ENCODE measurements at regions not wholly inside any gene's neighbourhood (a gene's known extent, or its start where the extent isn't known, plus 50 kb on each side); places are given as distances from the start of the nearest gene placed in this dataset.

GRCh38 chr1:108057541-108057940 is 92.6 kb upstream of the VAV3 start:
- H3K27ac ChIP-seq (replicated peaks): no peak overlapping the region
- no peak overlapping the region for H3K4me3 ChIP-seq
- DNase-seq: peak; percentile 48
- no peaks in the 10 kb centered on the region for H3K36me3 ChIP-seq
- peaks cover 13% of the 10 kb centered on the region for H3K9me3 ChIP-seq (replicated peaks)
- H3K4me1 ChIP-seq: peaks cover 12% of the 10 kb centered on the region
- no peaks in the 10 kb centered on the region for H3K27me3 ChIP-seq (ENCODE audit: low read depth)
- intact Hi-C loops (cut with micrococcal nuclease): no loop called here
- TF ChIP-seq CTCF (IDR thresholded peaks at IDR 0.05; ENCODE audit: borderline replicate concordance): no peak

GRCh38 chr1:108056436-108056990 is 91.5 kb upstream of the VAV3 start:
- no peak overlapping the region for H3K27ac ChIP-seq (replicated peaks)
- H3K4me1 ChIP-seq: peaks cover 15% of the 10 kb centered on the region
- no peak for DNase-seq
- H3K9me3 ChIP-seq (replicated peaks): peaks cover 3% of the 10 kb centered on the region
- H3K27me3 ChIP-seq (ENCODE audit: low read depth): no peaks in the 10 kb centered on the region
- intact Hi-C loops (cut with micrococcal nuclease): no loop called here
- no peak overlapping the region for H3K4me3 ChIP-seq
- TF ChIP-seq CTCF (IDR thresholded peaks at IDR 0.05; ENCODE audit: borderline replicate concordance): no peak
- no peaks in the 10 kb centered on the region for H3K36me3 ChIP-seq

GRCh38 chr1:108055387-108055786 is 90.4 kb upstream of the VAV3 start:
- Histone ChIP-seq H3K27me3 (ENCODE audit: low read depth) (no peaks in the 10 kb centered on the region), H3K4me1 (peaks cover 26% of the 10 kb centered on the region), H3K9me3 (replicated peaks) (no peaks in the 10 kb centered on the region), H3K27ac (replicated peaks) (no peak overlapping the region), H3K4me3 (no peak overlapping the region), H3K36me3 (no peaks in the 10 kb centered on the region)
- intact Hi-C loops (cut with micrococcal nuclease): no loop called here
- DNase-seq: no peak
- TF ChIP-seq CTCF (IDR thresholded peaks at IDR 0.05; ENCODE audit: borderline replicate concordance): no peak

- DNase-seq: no peak
- no peaks in the 10 kb centered on the region for H3K36me3 ChIP-seq
- intact Hi-C loops (cut with micrococcal nuclease): no loop called here
- H3K4me3 ChIP-seq: no peak overlapping the region
- no peaks in the 10 kb centered on the region for H3K9me3 ChIP-seq (replicated peaks)
- peaks cover 36% of the 10 kb centered on the region for H3K4me1 ChIP-seq
- TF ChIP-seq CTCF (IDR thresholded peaks at IDR 0.05; ENCODE audit: borderline replicate concordance): no peak
- H3K27me3 ChIP-seq (ENCODE audit: low read depth): no peaks in the 10 kb centered on the region
- H3K27ac ChIP-seq (replicated peaks): no peak overlapping the region
These were observed 89.4 kb upstream of the VAV3 start for GRCh38 chr1:108054396-108054795.

GRCh38 chr1:108053270-108054013 is 88.5 kb upstream of the VAV3 start:
- Histone ChIP-seq H3K36me3 (no peaks in the 10 kb centered on the region), H3K9me3 (replicated peaks) (no peaks in the 10 kb centered on the region), H3K4me3 (no peak overlapping the region), H3K4me1 (peaks cover 40% of the 10 kb centered on the region), H3K27me3 (ENCODE audit: low read depth) (no peaks in the 10 kb centered on the region), H3K27ac (replicated peaks) (no peak overlapping the region)
- no peak for TF ChIP-seq CTCF (IDR thresholded peaks at IDR 0.05; ENCODE audit: borderline replicate concordance)
- intact Hi-C loops (cut with micrococcal nuclease): no loop called here
- no peak for DNase-seq
